ENCODE measurements at regions not wholly inside any gene's neighbourhood (a gene's known extent, or its start where the extent isn't known, plus 50 kb on each side); places are given as distances from the start of the nearest gene placed in this dataset.
"Not testable (repeated sequence)": the region's sequence is repeated elsewhere in the genome, so short reads cannot be mapped to it uniquely, and the experiment has no call there.

DNA sequence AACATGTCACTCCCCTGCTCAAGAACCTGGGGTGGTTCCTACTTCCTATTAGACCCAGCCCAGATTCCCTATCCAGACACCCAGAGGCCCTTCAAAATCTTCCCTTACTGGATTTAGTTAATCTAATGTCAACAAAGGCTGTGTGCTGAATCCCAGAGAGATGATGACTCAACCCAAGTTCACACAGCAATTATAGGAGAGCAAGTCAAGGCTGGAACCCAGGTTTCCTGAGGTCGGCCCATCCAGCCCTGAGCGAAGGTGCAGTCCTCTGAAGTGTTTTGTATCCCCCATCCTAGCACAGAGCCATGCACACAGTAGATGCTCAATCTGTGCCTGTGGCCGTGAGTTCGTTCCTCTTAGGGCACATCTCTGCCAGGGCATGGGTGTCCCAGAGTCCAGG lies 452.1 kb downstream of the GOLGA6L6 start:
- DNase-seq (ENCODE audit: low spot score): not testable (repeated sequence)

DNA sequence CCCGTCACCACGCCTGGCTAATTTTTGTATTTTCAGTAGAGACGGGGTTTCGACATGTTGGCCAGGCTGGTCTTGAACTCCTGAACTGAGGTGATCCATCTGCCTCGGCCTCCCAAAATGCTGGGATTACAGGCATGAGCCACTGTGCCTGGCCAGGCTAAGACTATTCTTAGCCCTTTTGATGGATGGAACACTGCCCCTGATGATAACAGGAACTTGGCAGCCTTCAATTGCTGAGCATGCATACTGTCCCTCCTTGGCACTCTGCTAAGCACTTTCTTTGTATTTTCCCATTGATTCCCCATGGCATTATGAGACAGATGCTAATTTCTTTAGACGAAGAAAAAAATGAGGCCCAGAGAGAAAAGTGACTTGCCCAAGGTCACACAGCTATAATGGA lies 457.6 kb downstream of the GOLGA6L6 start:
- DNase-seq (ENCODE audit: low spot score): not testable (repeated sequence)

- DNase-seq (ENCODE audit: low spot score): not testable (repeated sequence)
Measured at GRCh38 chr15:20074082-20074481, 467.5 kb downstream of the GOLGA6L6 start.

- DNase-seq (ENCODE audit: low spot score): not testable (repeated sequence)
Measured at GRCh38 chr15:20069043-20069442, 472.6 kb downstream of the GOLGA6L6 start.

- DNase-seq (ENCODE audit: low spot score): not testable (repeated sequence)
Measured at GRCh38 chr15:20066173-20066572, 475.4 kb downstream of the GOLGA6L6 start.

- DNase-seq (ENCODE audit: low spot score): not testable (repeated sequence)
Measured at GRCh38 chr15:20065508-20065907, 476.1 kb downstream of the GOLGA6L6 start.

DNA sequence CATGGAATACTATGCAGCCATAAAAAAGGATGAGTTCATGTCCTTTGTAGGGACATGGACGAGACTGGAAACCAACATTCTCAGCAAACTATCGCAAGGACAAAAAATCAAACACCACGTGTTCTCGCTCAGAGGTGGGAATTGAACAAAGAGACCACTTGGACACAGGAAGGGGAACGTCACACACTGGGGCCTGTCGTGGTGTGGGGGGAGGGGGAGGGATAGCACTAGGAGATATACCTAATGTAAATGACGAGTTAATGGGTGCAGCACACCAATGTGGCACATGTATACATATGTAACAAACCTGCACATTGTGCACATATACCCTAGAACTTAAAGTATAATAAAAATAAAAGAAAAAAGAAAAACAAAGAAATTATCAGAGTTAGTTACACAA lies 478.4 kb downstream of the GOLGA6L6 start:
- DNase-seq (ENCODE audit: low spot score): not testable (repeated sequence)

DNA sequence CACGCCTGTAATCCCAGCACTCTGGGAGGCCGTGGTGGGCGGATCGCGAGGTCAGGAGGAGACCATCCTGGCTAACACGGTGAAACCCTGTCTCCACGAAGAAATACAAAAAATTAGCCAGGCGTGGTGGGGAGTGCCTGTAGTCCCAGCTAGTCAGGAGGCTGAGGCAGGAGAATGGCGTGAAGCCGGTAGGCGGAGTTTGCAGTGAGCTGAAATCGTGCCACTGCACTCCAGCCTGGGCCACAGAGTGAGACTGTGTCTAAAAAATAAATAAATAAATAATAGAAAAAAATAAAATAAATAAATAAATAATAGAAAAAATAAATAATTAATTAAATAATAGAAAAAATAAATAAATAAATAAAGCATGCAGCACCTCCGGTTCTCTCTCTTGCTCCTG lies 480.8 kb downstream of the GOLGA6L6 start:
- not testable (repeated sequence) for DNase-seq (ENCODE audit: low spot score)

GRCh38 chr15:20056871-20057270 lies 484.7 kb downstream of the GOLGA6L6 start:
- not testable (repeated sequence) for DNase-seq (ENCODE audit: low spot score)

DNA sequence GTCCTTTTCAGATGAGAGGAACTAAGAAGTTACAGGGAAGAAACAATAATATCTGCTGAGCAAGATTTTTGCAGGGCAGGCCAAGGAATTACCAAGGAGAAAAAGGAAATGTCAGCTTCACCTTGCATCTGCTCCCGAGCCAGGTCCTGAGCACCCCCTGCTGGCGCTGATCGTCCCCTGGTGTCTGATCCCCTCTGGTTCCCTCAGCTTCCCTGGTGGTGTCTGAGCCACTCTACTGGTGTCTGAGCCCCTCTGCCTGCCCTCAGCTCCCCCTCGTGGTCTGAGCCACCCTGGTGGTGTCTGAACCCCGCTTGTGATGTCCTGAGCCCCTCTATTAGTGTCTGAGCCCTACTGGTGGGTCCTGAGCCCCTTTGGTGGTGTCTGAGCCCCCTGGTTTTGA lies 485.7 kb downstream of the GOLGA6L6 start:
- not testable (repeated sequence) for DNase-seq (ENCODE audit: low spot score)

- DNase-seq (ENCODE audit: low spot score): not testable (repeated sequence)
Measured at GRCh38 chr15:20048189-20048588, 493.4 kb downstream of the GOLGA6L6 start.

GRCh38 chr15:20045165-20045564 lies 496.4 kb downstream of the GOLGA6L6 start:
- not testable (repeated sequence) for DNase-seq (ENCODE audit: low spot score)

DNA sequence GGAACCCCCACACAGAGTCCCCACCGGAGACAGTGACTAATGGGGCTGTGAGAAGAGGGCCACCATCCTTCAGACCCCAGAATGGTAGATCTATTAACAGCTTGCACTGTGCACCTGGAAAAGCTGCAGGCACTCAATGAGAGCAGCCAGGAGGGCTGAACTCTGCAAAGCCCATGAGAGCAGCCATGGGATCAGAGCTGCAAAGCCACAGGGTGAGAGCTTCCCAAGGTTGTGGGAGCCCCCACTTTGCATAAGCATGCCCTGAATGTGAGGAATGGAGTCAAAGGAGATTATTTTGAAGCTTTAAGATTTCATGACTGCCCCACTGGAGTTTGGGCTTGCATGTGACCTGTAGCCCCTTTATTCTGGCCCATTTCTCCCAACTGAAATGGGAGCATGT lies 500.9 kb downstream of the GOLGA6L6 start:
- DNase-seq (ENCODE audit: low spot score): not testable (repeated sequence)

GRCh38 chr15:20025040-20025439 lies 516.6 kb downstream of the GOLGA6L6 start:
- DNase-seq (ENCODE audit: low spot score): not testable (repeated sequence)

- DNase-seq (ENCODE audit: low spot score): not testable (repeated sequence)
Measured at GRCh38 chr15:20022349-20022748, 519.3 kb downstream of the GOLGA6L6 start.

GRCh38 chr15:20021351-20021750 lies 520.2 kb downstream of the GOLGA6L6 start:
- DNase-seq (ENCODE audit: low spot score): not testable (repeated sequence)

DNA sequence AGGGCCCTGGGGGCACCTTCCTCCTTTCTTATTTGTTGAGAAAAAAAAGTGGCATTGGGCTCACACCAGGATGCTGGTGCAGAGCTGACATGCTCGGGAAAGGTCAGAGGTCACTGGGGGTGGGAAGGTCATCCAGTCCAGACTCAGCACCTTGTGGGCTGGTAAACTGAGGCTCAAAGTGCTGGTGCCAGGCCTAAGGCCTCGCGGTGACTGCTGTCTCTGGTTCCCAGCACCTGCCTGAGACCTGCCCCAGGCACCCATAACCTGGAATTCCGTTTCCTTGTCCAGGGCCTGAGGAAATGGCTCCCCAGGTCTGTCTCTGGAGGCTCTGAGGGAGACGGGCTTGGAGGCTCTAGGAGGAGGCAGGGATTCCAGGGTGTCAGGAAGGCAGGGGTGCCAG lies 521.0 kb downstream of the GOLGA6L6 start:
- not testable (repeated sequence) for DNase-seq (ENCODE audit: low spot score)

GRCh38 chr15:20019758-20020157 lies 521.8 kb downstream of the GOLGA6L6 start:
- not testable (repeated sequence) for DNase-seq (ENCODE audit: low spot score)

- DNase-seq (ENCODE audit: low spot score): not testable (repeated sequence)
Measured at GRCh38 chr15:20017581-20017980, 524.0 kb downstream of the GOLGA6L6 start.

GRCh38 chr15:20016941-20017340 lies 524.7 kb downstream of the GOLGA6L6 start:
- DNase-seq (ENCODE audit: low spot score): not testable (repeated sequence)

DNA sequence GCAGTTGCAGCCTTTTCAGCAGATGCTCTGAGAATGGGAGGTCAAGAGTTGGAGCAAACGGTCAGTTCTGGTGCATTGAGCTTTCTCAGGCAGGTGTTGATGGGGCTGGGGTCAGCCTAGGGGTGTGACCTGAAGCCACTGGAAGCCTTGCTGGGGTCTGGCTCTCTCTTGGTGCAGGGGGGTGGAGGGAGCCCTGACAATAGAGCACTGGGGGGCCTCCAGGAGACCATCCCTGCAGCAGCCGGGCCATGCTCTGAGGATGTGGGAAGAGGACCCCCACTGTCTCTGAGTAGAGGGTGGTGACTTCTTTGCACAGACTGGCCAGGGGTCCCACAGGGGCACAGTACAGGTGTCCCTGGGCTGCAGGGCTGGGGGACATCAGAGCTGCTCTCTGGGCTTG lies 528.8 kb downstream of the GOLGA6L6 start:
- not testable (repeated sequence) for DNase-seq (ENCODE audit: low spot score)

DNA sequence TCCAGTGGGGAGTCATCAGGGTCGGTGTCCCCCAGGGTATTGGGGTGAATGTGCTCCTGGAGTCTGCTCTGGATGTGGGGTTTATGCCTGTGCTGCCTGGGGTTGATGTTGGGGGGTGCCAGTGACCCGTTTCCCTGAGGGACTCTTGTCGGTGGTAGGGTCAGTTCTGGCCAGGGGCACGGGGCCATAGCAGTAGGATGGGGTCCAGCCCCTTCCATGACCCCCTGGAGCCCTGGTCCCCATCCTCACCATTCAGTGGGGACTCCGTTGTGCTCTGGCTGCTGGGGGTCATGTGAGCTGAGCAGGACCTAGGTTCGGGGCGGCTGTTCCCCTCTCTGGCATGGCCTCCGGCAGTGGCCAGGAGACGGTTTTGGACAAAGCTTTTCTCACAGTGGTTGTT lies 530.8 kb downstream of the GOLGA6L6 start:
- DNase-seq (ENCODE audit: low spot score): not testable (repeated sequence)

GRCh38 chr15:20009619-20010018 lies 532.0 kb downstream of the GOLGA6L6 start:
- not testable (repeated sequence) for DNase-seq (ENCODE audit: low spot score)

GRCh38 chr15:20007338-20007737 lies 534.3 kb downstream of the GOLGA6L6 start:
- not testable (repeated sequence) for DNase-seq (ENCODE audit: low spot score)

All from hematopoietic multipotent progenitor cell treated with erythropoietin and hydrocortisone succinate and interleukin-3 and kit ligand, for 17 days (in vitro differentiated cells).